ENCODE measurements at regions not wholly inside any gene's neighbourhood (a gene's known extent, or its start where the extent isn't known, plus 50 kb on each side); places are given as distances from the start of the nearest gene placed in this dataset.

DNA sequence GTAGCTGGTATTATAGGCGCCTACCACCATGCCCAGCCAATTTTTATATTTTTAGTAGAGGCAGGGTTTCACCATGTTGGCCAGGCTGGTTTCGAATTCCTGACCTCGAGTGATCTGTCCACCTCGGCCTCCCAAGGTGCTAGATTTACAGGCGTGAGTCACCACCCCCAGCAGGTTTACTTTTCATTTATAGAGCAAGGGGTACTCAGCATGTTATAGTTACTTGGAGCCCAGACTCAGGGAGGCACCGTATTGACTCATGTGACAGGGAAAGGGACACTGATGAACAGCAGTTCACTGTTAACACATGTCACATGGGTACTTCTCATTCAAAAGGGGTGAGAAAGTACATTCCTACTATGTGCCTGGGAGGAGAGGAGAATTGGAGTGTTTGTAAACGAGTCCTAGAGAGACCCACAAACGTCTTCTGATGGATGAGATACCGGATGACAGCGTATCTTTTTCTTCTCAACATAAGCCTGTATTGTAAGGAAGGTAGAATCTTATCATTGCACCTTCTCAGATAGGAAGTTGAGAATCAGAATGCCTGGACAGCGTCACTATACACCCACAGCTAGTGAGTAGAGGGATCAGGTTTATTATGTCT lies 510.0 kb downstream of the USP25 start:
- no peak for TF ChIP-seq POLR2AphosphoS5 (IDR thresholded peaks at IDR 0.05; ENCODE audit: low read depth, low read length)
- no peak for TF ChIP-seq POLR2A (IDR thresholded peaks at IDR 0.05; ENCODE audit: low read depth, low read length)
- no peak for TF ChIP-seq TAF1 (IDR thresholded peaks at IDR 0.05; ENCODE audit: low read depth, low read length)
- no peak for TF ChIP-seq SPI1 (IDR thresholded peaks at IDR 0.05; ENCODE audit: low read depth, low read length)
